OCI-LY1 (cell line): ENCODE measurements at regions not wholly inside any gene's neighbourhood (a gene's known extent, or its start where the extent isn't known, plus 50 kb on each side); places are given as distances from the start of the nearest gene placed in this dataset.

ENCODE experiments used
- EZH2 ChIP-seq: fragments of 200-600 bp; sonication (generic), shearing (Covaris generic); IDR thresholded peaks from 2 replicates; pipeline ENCODE4 v1.8.0; 2017; ENCODE audit warnings: borderline replicate concordance, mixed run types, mild to moderate bottlenecking, antibody characterized with exemption, low read length, moderate library complexity, mixed read lengths
- TF ChIP-seq, protein P1 (sequence below): fragments of 200-600 bp; sonication (generic), shearing (Covaris generic); IDR thresholded peaks from 2 replicates; pipeline ENCODE4 v1.5.1; 2017; ENCODE audit warnings: mild to moderate bottlenecking, antibody characterized with exemption, low read length, moderate library complexity, mixed read lengths

DNA sequence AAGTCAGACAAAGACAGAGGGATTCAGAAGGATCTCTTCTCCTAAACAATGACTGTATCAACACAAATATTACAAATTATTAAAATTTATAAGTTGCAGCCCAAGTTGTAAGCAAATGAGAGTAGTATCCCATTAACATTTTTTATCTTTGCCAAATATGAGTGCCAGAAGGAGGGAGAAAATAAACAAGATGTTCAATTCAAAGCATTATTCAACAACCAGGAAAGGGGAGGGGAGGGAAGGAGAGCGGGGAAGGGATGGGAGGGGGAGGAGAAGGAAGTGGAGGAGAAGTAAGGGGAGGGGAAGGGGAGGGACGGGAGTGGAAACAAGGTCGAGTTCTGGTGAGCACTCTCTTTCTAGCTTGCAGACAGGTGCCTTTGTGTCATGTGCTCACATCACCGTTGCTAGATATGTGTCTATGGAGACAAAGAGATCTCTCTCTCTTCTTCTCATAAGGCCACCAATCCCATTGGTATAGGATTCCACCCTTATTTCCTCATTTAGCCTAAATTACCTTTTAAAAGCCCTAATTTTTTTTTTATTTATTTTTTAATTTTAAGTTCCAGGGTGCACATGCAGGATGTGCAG is 679.6 kb upstream of the CHAC2 start:
- TF ChIP-seq, protein P1, sequence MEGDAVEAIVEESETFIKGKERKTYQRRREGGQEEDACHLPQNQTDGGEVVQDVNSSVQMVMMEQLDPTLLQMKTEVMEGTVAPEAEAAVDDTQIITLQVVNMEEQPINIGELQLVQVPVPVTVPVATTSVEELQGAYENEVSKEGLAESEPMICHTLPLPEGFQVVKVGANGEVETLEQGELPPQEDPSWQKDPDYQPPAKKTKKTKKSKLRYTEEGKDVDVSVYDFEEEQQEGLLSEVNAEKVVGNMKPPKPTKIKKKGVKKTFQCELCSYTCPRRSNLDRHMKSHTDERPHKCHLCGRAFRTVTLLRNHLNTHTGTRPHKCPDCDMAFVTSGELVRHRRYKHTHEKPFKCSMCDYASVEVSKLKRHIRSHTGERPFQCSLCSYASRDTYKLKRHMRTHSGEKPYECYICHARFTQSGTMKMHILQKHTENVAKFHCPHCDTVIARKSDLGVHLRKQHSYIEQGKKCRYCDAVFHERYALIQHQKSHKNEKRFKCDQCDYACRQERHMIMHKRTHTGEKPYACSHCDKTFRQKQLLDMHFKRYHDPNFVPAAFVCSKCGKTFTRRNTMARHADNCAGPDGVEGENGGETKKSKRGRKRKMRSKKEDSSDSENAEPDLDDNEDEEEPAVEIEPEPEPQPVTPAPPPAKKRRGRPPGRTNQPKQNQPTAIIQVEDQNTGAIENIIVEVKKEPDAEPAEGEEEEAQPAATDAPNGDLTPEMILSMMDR: no peak
- TF ChIP-seq EZH2: no peak
